Stimulated activated CD4-positive, alpha-beta T cell treated with anti-CD3 and anti-CD28 coated beads, Interleukin-4, amount 100 ng/mL, for 48 hours (primary cell): ENCODE measurements at regions not wholly inside any gene's neighbourhood (a gene's known extent, or its start where the extent isn't known, plus 50 kb on each side); places are given as distances from the start of the nearest gene placed in this dataset.
"Not testable (repeated sequence)": the region's sequence is repeated elsewhere in the genome, so short reads cannot be mapped to it uniquely, and the experiment has no call there.

Experiments used
- DNase-seq, 2 donors: peaks; one replicate each; pipeline ENCODE4 v3.0.0-alpha.2; 2020; ENCODE audit warnings: low read depth in 2 of 2

DNA sequence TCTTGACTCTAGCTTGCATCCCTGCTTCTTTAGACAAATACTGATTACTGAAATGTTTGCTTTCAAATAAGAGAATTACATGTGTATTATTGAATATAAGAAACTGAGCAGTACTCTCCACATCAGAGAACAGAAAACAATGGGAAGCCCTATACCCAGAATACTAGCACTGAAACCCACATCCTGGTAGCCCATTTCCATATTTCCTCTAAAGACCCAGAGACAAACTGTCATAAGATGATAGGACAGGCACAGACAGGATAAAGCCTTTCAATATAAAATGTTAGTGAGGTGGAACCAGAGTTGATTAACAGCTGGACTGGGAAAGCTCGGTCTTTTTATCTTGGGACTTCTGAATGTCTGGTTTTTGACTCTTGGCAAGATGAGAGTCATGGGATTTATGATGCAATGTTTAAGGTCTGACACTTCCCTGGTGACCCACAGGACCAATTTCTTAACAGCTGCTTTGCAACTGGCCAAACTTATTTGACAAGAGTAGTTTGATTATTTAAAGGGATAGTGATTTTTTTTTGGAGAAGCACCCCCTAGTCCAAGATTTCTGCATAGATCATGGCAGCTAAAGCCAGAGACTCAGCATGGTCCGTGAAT, 166.9 kb upstream of the ATXN7L3B start:
- DNase-seq, result no peak

DNA sequence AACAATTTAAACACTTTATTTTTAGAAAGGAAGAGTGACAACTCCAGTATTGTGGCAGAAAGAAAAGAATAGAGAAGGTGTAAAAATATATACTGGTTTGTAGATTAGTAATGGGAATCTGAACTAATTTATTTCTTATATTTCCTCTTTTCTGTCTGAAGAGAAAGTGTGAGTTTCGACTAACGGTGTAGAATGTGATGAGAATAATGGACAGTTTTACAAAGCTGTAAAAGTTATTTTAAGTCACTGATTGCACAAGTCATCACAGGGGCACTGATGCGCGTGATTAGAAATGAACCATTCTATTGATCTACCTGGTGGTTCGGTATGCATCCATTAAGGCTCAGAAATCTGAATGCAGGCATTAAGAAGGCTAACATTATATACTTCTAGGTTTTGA, 158.5 kb upstream of the ATXN7L3B start:
- DNase-seq, result no peak

DNA sequence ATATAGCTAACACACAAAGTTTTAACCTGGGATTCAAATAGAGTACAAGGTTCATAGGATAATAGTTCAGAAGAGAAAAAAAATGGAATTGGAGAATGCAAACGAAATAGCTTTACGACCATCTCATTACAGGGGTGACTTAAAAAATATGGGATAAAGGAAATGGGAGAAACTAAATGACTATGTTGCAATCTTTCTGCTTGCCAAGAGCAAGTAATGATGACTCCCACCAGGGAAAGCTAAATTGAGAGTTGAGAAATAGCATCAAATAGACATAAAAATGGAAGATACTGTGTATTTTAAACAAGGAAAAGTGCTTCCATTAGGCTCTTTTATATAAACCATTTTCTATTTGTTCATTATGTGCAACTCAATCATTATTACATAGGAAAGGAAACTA, 155.7 kb upstream of the ATXN7L3B start:
- no peak for DNase-seq

DNA sequence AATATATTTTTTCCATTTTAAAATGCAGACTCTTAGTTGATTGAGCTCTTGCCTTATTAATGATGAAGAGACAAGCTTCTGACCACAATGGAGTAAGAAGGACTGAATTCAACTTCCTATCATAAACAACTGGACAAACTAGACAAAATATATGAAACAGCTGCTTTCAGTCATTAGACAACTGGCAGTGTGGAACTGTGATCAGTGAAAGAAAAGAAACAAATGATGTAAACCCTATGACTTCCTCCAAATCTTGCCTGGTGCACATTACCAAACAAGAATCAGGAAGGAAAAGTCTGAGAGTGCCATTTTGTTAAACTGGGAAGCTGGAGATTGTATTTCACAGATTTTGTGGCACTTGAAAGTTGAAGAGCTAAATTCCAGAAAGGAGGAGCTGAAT, 154.7 kb upstream of the ATXN7L3B start:
- no peak for DNase-seq

DNA sequence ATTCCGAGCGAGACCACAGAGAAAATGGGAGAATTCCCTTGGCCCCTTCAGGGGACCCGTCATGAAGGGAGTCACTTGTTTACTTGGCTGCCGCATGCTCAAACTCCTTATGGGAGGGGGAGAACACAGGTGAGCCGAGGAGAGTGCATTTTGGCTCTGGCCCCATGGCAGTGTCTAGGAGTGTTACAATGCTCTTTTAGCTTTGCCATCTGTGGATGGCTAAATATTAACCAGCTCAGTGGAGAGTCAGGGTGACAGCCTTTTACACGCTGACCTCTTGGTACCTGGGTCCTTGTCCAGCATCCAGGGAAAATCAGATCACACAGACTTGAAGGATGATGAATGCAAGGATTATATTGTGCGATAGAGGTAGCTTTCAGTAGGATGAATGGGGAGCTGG, 146.4 kb upstream of the ATXN7L3B start:
- DNase-seq, result no peak

DNA sequence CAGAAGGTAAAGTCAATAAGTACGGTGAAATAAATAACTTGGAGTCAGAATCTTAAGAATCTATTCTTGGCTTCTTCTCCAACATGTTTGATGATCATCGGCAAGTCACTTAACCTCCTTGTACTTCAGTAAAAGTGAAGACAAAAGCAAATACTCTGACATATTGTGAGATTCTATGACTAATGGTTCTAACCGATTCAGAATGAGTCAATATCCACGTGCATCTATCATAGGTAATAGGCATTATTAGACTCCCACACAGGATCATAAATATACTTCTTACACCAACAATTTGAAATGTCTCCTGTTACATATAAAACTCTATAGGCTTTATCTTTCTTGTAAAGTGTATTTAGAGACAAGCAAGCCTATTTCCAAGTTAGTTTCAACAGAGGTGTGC, 144.4 kb upstream of the ATXN7L3B start:
- no peak for DNase-seq

DNA sequence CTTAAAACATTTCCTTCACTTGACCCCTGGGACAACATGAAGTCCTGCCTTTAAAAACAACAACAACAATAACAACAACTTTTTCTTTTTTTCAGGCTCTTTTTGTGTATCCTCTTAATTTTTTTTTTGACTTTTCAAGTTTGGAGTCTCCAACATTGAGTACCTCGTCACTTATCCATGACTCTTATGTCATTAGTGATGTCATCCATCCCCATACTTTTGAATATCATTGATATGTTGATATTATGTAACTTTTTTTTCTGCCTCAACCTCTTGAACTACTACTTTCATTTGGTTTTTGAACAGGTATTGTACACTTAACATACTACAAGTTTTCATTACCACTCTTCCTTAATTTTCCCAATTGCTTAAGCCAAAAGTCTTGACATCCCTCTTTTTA, 143.0 kb upstream of the ATXN7L3B start:
- DNase-seq, result no peak

DNA sequence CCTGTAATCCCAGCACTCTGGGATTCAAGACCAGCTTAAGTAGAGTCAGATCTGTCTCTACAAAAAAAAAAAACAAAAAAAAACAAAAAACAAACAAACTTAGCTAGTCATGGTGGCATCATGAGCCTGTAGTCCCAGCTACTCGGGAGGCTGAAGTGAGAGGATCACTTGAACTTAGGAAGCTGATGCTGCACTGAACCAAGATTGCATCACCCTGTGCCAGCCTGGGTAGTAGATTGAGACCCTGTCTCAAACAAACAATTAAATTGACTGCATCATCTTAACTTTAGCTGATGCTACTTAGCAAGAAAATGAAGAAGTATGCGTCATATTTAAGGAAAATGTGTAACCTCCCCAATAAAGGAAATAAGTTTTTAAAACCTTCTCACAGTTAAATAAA, 136.6 kb upstream of the ATXN7L3B start:
- DNase-seq, result no peak

DNA sequence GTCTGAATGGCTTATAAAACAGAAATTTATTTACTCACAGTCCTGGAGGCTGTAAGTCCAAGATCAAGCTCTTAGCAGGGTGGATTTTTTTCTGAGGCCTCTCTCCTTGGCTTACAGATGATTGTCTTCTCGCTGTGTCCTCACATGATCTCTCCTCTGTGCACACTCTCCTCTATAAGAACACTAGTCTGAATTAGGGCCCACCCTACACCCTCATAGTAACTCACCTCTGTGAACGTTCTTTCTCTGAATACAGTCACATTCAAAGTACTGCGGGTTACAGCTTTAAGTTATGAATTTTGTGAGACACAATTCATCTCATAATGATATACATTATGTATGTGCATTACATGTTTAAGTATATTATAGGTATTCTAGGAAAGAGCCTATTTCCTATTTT, 135.7 kb upstream of the ATXN7L3B start:
- no peak for DNase-seq

DNA sequence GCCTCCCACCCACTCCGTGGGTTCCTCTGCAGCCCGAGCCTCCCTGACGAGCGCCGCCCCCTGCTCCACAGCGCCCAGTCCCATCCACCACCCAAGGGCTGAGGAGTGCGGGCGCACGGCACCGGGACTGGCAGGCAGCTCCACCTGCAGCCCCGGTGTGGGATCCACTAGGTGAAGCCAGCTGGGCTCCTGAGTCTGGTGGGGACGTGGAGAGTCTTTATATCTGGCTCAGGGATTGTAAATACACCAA, 134.5 kb upstream of the ATXN7L3B start:
- DNase-seq, result not testable (repeated sequence)

DNA sequence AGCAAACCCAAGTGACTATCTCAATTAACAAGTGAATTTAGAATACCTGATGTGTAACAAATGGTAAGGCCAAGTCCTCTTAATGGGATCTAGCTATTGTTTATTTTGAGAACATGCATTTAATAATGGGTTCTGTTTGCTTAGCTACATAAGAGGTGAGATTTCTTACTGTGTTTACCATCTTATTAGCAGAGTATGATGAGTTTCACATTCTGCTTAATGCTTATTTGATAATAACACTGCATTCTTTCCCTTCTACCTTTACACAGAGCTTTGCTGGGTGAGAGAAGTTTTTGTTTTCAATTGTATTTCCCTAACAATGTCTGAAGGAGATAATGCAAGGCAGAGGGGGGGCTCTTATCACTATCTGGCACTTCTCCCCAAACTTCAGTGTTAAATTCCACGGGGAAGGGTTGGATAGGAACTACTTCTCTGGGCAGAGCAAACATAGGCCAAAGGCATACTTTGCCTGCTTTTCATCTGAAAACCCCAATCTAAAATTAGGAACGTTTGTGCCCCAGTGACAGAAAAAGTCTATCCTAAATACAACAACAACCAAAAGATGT, 129.0 kb upstream of the ATXN7L3B start:
- DNase-seq, result no peak

DNA sequence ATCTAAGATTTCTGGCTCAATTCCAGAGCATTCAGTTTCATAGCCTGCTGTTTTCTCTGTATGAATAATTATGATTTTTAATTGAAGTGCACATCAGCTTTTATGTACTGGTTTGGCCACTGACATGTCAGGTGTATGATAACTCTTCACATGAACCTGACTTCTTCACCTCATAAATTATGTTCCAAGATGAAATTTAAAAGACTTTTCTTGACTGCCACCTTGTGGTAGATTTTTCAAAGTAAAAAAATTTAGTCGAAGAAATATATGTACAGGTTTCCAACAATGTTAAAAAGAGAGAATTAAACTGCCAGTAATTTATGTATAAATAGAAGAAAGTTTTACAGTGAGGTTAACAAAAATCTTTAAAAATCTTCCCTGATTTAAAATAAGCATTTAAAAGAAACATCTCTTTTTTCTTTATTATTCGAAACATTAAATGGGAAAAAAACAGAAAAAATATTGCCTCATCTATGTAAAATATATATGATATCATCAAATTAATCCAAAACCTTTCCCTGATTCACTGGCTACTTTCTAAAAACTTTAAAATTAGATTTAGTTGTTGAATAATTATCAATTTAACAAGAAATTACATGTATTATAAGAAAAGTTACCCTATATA, 124.9 kb upstream of the ATXN7L3B start:
- DNase-seq, result no peak

DNA sequence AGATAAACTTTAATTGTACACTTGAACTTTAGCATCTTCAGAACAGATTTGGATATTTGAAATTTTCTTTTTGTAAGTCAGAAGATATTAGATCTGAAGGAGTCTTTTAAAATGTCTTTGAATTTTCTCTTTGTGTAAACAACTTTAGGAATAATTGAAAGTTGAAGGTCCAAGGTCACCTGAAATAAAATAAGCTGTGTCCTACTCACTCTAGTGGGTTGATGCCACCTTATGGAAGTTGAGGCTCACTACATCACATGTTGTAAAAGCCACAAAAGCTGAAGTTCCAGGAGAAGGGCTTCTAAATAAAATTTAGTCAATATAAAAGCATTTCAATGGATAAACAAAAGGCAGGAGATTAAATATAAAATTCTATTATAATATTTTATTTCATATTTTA, 122.0 kb upstream of the ATXN7L3B start:
- no peak for DNase-seq

DNA sequence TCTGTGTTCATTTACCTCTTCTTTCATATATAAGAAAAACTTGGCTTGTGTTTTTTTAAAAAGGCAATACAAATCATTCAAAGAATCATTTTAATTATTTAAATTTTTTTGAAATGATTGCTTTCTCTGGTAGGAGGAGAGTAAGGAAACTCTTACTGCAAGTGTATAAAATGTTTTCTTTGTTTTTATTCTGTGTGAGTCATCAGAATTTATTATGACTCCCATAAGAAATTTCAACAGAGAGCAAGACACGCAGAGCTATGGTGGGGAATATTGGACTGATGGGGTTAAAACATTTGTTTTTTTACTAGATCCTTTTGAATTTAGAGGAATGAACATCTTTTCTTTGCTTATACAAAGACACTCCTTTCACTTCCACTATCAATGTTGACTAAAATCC, 119.1 kb upstream of the ATXN7L3B start:
- no peak for DNase-seq

DNA sequence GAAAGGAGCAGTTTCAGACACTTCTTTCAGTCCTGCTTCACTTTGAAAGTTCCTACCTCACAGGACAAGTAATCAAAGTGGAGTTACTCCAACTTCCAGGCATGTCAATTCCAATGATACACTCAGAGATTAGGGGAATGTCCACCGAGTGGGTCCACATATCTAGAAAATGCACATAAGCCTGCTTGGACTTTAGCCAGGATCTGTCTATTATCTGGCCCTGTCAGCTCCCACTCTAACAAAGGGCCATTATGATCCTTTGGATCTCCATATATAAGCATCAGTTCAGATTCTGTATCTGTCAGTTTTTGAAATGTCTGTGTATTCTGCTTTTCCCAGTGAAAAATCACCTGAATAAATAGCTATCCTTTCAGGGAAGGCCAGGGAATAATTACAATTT, 112.9 kb upstream of the ATXN7L3B start:
- DNase-seq, result no peak

DNA sequence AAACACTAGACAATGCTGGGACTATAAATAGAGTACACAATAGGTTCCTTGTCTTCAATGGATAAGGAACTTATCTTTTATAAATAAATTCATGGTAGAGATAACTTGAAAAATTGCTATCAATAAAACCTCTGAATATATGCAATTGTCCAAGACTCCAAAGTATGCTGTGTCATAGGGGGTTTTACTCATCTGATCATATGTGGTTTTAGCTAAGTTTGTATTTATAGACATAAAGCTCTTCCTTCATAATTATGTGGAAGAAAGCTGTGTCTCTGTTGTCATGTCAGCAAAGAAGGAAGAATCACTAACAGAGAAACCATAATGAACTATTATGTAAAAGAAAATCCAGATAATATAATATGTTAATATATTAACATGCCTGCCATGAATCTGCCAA, 111.5 kb upstream of the ATXN7L3B start:
- no peak for DNase-seq

DNA sequence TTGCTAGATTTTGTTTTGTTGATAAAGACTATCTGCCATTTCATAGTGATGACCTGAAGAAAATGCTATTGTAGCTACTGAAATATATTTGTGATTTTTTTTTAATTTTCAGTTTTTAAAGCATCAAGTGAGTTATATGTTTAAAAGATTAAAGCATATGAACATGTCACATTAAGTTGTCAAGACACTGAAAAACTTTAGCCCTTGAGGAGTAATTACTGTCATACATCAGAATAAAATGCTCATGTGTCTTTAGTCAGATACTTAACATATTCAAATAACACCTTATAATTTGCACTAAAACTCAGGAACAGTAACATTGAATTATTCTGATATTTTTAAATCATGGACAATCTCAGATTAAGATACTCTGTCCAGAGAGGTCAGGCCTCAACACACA, 108.1 kb upstream of the ATXN7L3B start:
- DNase-seq, result no peak

DNA sequence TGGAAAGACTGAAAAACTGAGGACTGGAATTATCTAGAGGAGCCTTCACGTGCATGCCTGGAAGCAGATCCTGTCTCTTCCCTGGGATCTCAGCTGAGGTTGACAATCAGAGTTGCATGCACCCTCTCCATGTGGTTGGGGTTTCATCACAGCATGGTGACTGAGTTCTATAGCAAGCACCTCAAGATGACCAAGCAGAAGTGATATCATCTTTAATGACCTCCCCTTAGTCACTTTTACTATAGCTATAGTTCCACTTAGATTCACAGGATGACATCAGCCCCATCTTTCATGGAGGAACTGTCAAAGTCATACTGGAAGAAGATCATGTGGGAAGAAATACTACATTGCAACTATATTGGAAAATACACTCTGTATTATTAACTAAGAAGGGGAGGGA, 105.8 kb upstream of the ATXN7L3B start:
- no peak for DNase-seq

DNA sequence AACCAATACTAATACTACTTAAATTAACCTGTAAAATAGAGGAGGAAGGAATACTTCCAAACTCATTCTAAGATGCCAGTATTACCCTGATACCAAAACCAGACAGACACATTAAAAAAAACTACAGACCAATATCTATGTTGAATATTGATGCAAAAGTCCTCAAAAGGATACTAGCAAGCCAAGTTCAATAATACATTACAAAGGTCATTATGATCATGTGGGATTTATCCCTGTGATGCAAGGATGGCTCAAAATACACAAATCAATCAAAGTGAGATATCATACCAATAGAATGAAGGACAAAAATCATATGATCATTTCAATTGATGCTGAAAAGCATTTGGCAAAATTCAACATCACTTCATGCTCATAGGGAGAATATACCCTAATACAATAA, 97.2 kb upstream of the ATXN7L3B start:
- no peak for DNase-seq

DNA sequence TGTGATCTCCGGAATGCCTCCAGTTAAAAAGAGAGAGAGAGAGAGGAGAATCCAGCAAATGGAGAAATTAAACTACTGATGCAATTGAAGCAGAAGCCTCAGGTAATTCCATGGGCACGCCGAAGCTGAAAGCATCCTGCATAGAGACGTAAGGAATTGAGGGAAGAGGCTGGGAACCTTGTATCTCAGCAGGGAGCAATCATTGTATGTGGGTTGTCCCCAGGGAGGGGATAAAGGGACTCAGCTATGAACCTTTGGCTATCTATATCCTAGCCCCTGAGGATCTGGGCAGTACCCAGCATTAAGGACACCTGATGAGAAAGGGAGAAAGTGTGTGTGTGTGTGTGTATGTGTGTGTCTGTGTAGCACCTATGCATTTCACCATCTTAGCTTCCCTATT, 95.8 kb upstream of the ATXN7L3B start:
- DNase-seq, result no peak

DNA sequence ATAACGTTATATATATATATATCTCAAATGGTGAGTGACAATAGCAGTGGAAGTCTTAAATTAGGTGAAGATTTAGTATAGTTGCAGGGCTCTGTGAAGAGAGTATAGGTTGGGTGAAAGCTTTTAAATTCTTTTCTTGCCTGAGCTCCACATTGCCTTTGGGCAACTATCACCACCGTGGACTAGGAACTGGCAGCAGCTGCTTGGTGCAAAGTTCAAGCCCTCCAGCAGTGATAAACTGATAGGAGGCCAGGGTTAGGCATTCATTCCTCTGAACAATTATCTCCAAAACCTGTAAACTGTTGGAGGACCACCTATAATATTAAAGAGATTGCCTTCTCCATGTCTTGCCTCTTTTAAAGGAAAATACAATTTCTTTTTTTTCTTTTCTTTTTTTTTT, 91.2 kb upstream of the ATXN7L3B start:
- no peak for DNase-seq

DNA sequence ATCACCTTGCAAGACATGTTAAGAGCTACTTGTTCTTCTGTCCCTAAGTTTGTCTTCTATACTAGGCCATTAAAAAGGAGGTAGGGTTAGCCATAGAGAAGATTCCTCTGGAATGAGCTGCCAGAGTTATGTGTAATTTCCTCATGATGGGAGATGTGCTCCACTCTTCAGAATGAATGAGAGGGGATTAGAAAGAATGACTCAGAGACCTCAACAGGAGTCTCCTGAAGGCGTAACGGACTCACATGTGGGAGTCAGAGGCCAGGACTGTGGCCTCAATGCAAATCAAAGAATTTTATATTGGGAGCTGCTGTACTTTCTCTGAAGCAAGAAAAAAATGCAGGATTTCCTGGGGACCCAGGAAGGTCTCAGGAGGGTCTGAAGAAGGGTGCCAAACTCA, 87.8 kb upstream of the ATXN7L3B start:
- no peak for DNase-seq

DNA sequence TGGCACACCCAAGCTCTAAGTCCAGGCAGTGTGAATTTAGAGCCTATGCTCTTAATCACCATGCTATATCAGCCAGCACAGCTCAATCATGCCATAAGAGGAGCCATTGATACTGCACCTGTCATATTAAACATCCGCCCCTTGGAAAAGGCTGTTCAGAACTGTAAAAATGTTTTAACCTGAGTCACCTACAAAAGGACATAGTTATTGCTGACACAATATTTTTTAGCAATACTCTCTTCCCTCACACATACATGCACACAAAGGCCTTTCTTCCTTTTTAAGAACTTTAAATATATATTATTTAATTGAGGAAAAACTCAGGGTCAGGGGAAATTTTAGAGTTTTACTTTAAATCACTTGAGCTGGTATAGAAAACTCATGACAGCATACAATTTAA, 83.5 kb upstream of the ATXN7L3B start:
- DNase-seq, result no peak

DNA sequence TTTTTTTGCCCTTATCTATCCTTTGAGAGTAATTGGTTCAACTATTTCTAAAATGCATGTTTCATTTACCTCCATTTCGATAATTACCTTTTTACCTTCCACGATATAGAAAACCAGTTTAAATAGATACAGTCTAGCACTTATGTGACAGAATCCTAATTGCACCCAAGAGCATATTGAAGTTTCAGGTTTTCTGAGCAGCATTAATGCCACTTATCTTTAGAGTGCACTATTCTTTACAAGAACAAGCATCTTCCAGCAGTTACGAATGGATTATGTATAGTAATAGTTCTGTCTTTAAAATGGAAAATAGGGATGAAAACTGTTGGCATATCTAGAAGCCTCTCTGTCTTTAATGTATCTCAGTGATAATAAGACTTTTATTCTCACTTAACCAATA, 82.2 kb upstream of the ATXN7L3B start:
- no peak for DNase-seq
